Endothelial cell of umbilical vein (primary cell): ENCODE measurements at regions not wholly inside any gene's neighbourhood (a gene's known extent, or its start where the extent isn't known, plus 50 kb on each side); places are given as distances from the start of the nearest gene placed in this dataset.

Source experiments
- BruUV-seq: library from RNA; stranded (reverse); fragments of 400-500 nt; replicated peaks from 2 replicates; lab custom pipeline; 2021; lab: Mats Ljungman, UMichigan
- CTCF ChIA-PET: fragments of 300-600, 350-600 bp; sonication (Branson Sonifier 250); formaldehyde crosslinking; loops from one replicate; lab custom pipeline; 2021; ENCODE audit warnings: antibody characterized with exemption, inconsistent platforms; lab: Charles Lee
- POLR2A ChIA-PET: fragments of 300-600, 350-600 bp; sonication (Branson Sonifier 250); formaldehyde crosslinking; loops from one replicate; lab custom pipeline; 2021; ENCODE audit warnings: antibody characterized with exemption, inconsistent platforms; lab: Charles Lee
- DNase-seq: peaks from one replicate; pipeline ENCODE4 v3.0.0-alpha.2; 2011; ENCODE audit warnings: low read depth, low spot score
- FAIRE-seq: peaks from 2 replicates; lab custom pipeline; 2011; peaks lifted over from hg19 to GRCh38; lab: Jason Lieb, UNC
- H2AFZ ChIP-seq: 2 replicates; pipeline ENCODE4 v1.6.0; 2012; ENCODE audit warnings: low read depth, low read length, control low read depth, inconsistent platforms
- H3K27ac ChIP-seq: 2 replicates; pipeline ENCODE4 v1.5.1; 2011; ENCODE audit warnings: low read depth, mild to moderate bottlenecking, control low read depth, low read length, moderate library complexity; ENCODE audit not compliant: insufficient read depth
- H3K27me3 ChIP-seq, 2 experiments: 2 replicates each; pipeline versions ENCODE4 v1.6.0 to v1.6.1; 2011; ENCODE audit warnings: low read length in 2 of 2, mixed read lengths in 1 of 2; ENCODE audit not compliant: control insufficient read depth in 2 of 2, insufficient read depth in 2 of 2
- H3K36me3 ChIP-seq, 2 experiments: 2 replicates in 1 of 2; 3 replicates in 1 of 2; pipeline ENCODE4 v1.5.1; 2011; ENCODE audit warnings: low read length in 2 of 2, mild to moderate bottlenecking in 1 of 2, moderate library complexity in 1 of 2; ENCODE audit not compliant: control insufficient read depth in 2 of 2, insufficient read depth in 2 of 2; ENCODE audit errors: extremely low read depth in 1 of 2
- H3K4me1 ChIP-seq: 3 replicates; pipeline ENCODE4 v1.5.1; 2011; ENCODE audit warnings: mild to moderate bottlenecking, low read length; ENCODE audit not compliant: control insufficient read depth, insufficient read depth; ENCODE audit errors: extremely low read depth
- H3K4me2 ChIP-seq: 2 replicates; pipeline ENCODE4 v1.6.1; 2011; ENCODE audit warnings: low read length, control low read depth, mixed read lengths; ENCODE audit not compliant: insufficient read depth
- H3K4me3 ChIP-seq, 3 experiments: fragments of 200-600 bp in 1 of 3; sonication (generic), shearing (Covaris generic) in 1 of 3; replicated peaks in 1 of 3; 2 replicates each; pipeline ENCODE4 v1.5.1; 2011 to 2016; ENCODE audit warnings: control low read depth in 3 of 3, low read length in 3 of 3, mild to moderate bottlenecking in 2 of 3, inconsistent platforms in 1 of 3, low read depth in 1 of 3, moderate library complexity in 1 of 3; ENCODE audit not compliant: insufficient read depth in 1 of 3
- H3K79me2 ChIP-seq: 2 replicates; pipeline ENCODE4 v1.6.0; 2012; ENCODE audit warnings: low read length, inconsistent platforms; ENCODE audit not compliant: control insufficient read depth, insufficient read depth
- H3K9ac ChIP-seq: replicated peaks from 2 replicates; pipeline ENCODE3; 2011; ENCODE audit warnings: low read length, control low read depth; ENCODE audit not compliant: insufficient read depth; ENCODE audit errors: extremely low read depth
- H3K9me1 ChIP-seq: replicated peaks from 3 replicates; pipeline ENCODE4 v1.6.0; 2011; ENCODE audit warnings: mild to moderate bottlenecking, low read length; ENCODE audit not compliant: control insufficient read depth, insufficient read depth; ENCODE audit errors: extremely low read depth
- H3K9me3 ChIP-seq: replicated peaks from 2 replicates; pipeline ENCODE4 v1.5.1; 2012; ENCODE audit warnings: low read length, inconsistent platforms; ENCODE audit not compliant: control insufficient read depth, insufficient read depth
- H4K20me1 ChIP-seq: replicated peaks from 2 replicates; pipeline ENCODE3; 2011; ENCODE audit warnings: mild to moderate bottlenecking, low read length; ENCODE audit not compliant: control insufficient read depth, insufficient read depth; ENCODE audit errors: extremely low read depth
- CTCF ChIP-seq, 2 donors: IDR thresholded peaks; 1 replicate in 1 of 2; 2 replicates in 1 of 2; pipeline ENCODE4 v1.5.1; 2011; ENCODE audit warnings: low read length in 2 of 2, mild to moderate bottlenecking in 2 of 2, moderate library complexity in 2 of 2, control low read depth in 1 of 2, inconsistent platforms in 1 of 2, low read depth in 1 of 2; ENCODE audit not compliant: insufficient read depth in 1 of 2; ENCODE audit errors: extremely low read depth in 1 of 2
- EZH2 ChIP-seq: IDR thresholded peaks from 2 replicates; pipeline ENCODE4 v1.6.1; 2012; ENCODE audit warnings: borderline replicate concordance, low read depth, mild to moderate bottlenecking, moderate library complexity, low read length, inconsistent platforms; ENCODE audit not compliant: severe bottlenecking
- FOS ChIP-seq: IDR thresholded peaks from 2 replicates; pipeline ENCODE4 v1.6.1; 2011; ENCODE audit warnings: mild to moderate bottlenecking, low read length, moderate library complexity, borderline replicate concordance; ENCODE audit not compliant: insufficient read depth
- GATA2 ChIP-seq: IDR thresholded peaks from 2 replicates; pipeline ENCODE4 v1.7.0; 2011; ENCODE audit warnings: low read depth, mild to moderate bottlenecking, moderate library complexity, mixed read lengths, low read length; ENCODE audit not compliant: insufficient read length, insufficient read depth
- JUN ChIP-seq: IDR thresholded peaks from 2 replicates; pipeline ENCODE4 v1.6.1; 2011; ENCODE audit warnings: borderline replicate concordance, low read depth; ENCODE audit not compliant: insufficient read length, insufficient read depth
- MYC ChIP-seq: IDR thresholded peaks from one replicate; pipeline ENCODE4 v1.6.1; 2011; ENCODE audit warnings: mild to moderate bottlenecking, low read depth, low read length
- POLR2A ChIP-seq: IDR thresholded peaks from 2 replicates; pipeline ENCODE4 v1.6.1; 2012; ENCODE audit warnings: low read depth, mild to moderate bottlenecking, control low read depth, low read length
- POLR2AphosphoS5 ChIP-seq: IDR thresholded peaks from 2 replicates; pipeline ENCODE4 v1.6.1; 2012; ENCODE audit warnings: low read depth, mild to moderate bottlenecking, control low read depth, low read length, moderate library complexity; ENCODE audit not compliant: insufficient read depth
- dilution Hi-C: fragments of 300-500 bp; cut with MboI; formaldehyde crosslinking; loops from one replicate; pipeline ENCODE4 v1.15.0; 2019; ENCODE audit warnings: low sequenced_read_pairs; ENCODE audit not compliant: extremely low pct_ligation_motif_present
- intact Hi-C: fragments of 100-400 bp; cut with micrococcal nuclease; formaldehyde crosslinking; loops from one replicate; pipeline ENCODE4 v1.10.0; 2022
- TF ChIP-seq, protein P1 (sequence below): IDR thresholded peaks from 2 replicates; pipeline ENCODE4 v1.6.1; 2011; ENCODE audit not compliant: insufficient read depth, insufficient read length

DNA sequence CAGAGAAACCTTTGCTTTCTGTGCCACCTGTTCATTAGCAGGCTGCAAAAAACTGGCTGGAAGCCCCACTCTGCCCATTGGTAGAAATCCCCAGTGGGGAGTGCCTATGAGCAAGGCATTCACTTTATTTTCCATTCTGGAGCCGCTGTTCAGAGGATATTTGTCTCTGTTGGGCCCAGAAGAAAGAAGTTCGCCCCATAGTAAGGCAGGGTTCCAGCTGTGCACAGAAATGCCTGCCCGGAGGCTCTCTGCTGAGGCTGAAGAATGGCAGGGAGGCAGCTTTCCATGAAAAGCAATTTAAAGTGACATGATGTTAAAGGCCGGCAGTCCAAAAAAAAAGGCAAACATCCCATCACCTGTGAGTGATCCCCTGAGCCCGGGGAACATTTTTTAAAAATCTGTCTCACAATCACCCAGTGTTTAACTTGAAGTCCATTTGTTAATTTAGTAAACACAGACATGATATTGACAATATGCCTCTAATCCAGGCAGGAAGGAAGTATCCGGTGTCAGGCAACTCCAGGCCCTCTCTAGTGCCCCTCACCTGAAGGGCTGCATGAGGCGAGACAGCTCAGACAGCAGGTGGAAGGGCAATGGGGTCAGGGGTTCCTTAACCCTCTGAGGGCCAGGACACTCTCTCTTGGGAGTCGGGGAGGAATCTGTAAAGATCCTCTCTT, 265.1 kb upstream of the SIX2 start:
- H3K9me3 ChIP-seq, result no peaks in the 10 kb centered on the region
- H3K36me3 ChIP-seq, result no peaks in the 10 kb centered on the region
- BruUV-seq, result no TSS peak
- TF ChIP-seq JUN (no peak), POLR2A (no peak), EZH2 (no peak), POLR2AphosphoS5 (no peak), GATA2 (no peak), CTCF (IDR thresholded peaks at IDR 0.05; ENCODE audit: extremely low read depth in 1 of 2, insufficient read depth in 1 of 2, low read depth in 1 of 2, low read length in 2 of 2) (no peak), MYC (no peak), FOS (no peak)
- TF ChIP-seq, protein P1, sequence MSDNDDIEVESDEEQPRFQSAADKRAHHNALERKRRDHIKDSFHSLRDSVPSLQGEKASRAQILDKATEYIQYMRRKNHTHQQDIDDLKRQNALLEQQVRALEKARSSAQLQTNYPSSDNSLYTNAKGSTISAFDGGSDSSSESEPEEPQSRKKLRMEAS, result no peak
- no peak overlapping the region for H2AFZ ChIP-seq
- intact Hi-C loops, result no loop called here
- H3K27ac ChIP-seq, result no peak overlapping the region
- H3K4me2 ChIP-seq, result no peak overlapping the region
- no peaks in the 10 kb centered on the region for H3K9me1 ChIP-seq
- H4K20me1 ChIP-seq, result no peaks in the 10 kb centered on the region
- H3K4me1 ChIP-seq, result peaks cover 41% of the 10 kb centered on the region
- ChIA-PET CTCF (interaction anchor here (1.0 kb wide), 1 partner anchor 220 kb away, joined by 6 read pairs; no protein-coding TSS in a partner anchor), POLR2A (no interaction called here)
- FAIRE-seq (no peak), DNase-seq (no peak)
- no peaks in the 10 kb centered on the region for H3K79me2 ChIP-seq
- H3K27me3 ChIP-seq, result no peaks in the 10 kb centered on the region
- H3K9ac ChIP-seq, result no peak overlapping the region
- dilution Hi-C loops, result no loop called here
- no peak overlapping the region for H3K4me3 ChIP-seq
